DND-41 (cell line): ENCODE measurements at regions not wholly inside any gene's neighbourhood (a gene's known extent, or its start where the extent isn't known, plus 50 kb on each side); places are given as distances from the start of the nearest gene placed in this dataset.

Experiments
- ATAC-seq: fragments of 200-7000 bp; cut with Tn5 transposase; 3 replicates; pipeline ENCODE4 v1.9.1; 2021; ENCODE audit warnings: low read depth; ENCODE audit not compliant: insufficient read depth
- DNase-seq: peaks from one replicate; pipeline ENCODE4 v3.0.0-alpha.2; 2020
- H2AFZ ChIP-seq: 2 replicates; pipeline ENCODE4 v1.6.0; 2012; ENCODE audit warnings: low read depth, low read length
- H3K27ac ChIP-seq: 2 replicates; pipeline ENCODE4 v1.5.1; 2012; ENCODE audit warnings: low read length, inconsistent platforms
- H3K27me3 ChIP-seq: fragments of 200-600 bp; sonication (generic); 2 replicates; pipeline ENCODE4 v1.6.0; 2012; ENCODE audit warnings: low read length, mild to moderate bottlenecking, inconsistent platforms; ENCODE audit not compliant: insufficient read depth, poor library complexity
- H3K36me3 ChIP-seq: 2 replicates; pipeline ENCODE4 v1.5.1; 2012; ENCODE audit warnings: low read length, inconsistent platforms; ENCODE audit not compliant: insufficient read depth
- H3K4me1 ChIP-seq: 2 replicates; pipeline ENCODE4 v1.5.1; 2012; ENCODE audit warnings: mild to moderate bottlenecking, low read length; ENCODE audit not compliant: insufficient read depth
- H3K4me2 ChIP-seq: 2 replicates; pipeline ENCODE4 v1.6.0; 2012; ENCODE audit warnings: mild to moderate bottlenecking, moderate library complexity, low read length, inconsistent platforms; ENCODE audit not compliant: insufficient read depth
- H3K4me3 ChIP-seq, 2 experiments: fragments of 200-600 bp in 1 of 2; shearing (Covaris generic) in 1 of 2; 2 replicates each; pipeline ENCODE4 v1.5.1; 2012 to 2016; ENCODE audit warnings: inconsistent platforms in 2 of 2, low read length in 2 of 2, mild to moderate bottlenecking in 2 of 2, low read depth in 1 of 2, moderate library complexity in 1 of 2
- H3K79me2 ChIP-seq: 2 replicates; pipeline ENCODE4 v1.6.0; 2012; ENCODE audit warnings: low read length, inconsistent platforms; ENCODE audit not compliant: insufficient read depth
- H3K9ac ChIP-seq: 2 replicates; pipeline ENCODE4 v1.6.0; 2012; ENCODE audit warnings: low read depth, mild to moderate bottlenecking, inconsistent platforms, low read length, moderate library complexity
- H3K9me3 ChIP-seq: 2 replicates; pipeline ENCODE4 v1.5.1; 2012; ENCODE audit warnings: low read length, moderate library complexity, mild to moderate bottlenecking, inconsistent platforms; ENCODE audit not compliant: insufficient read depth, severe bottlenecking
- H4K20me1 ChIP-seq: 2 replicates; pipeline ENCODE4 v1.6.0; 2012; ENCODE audit warnings: low read length; ENCODE audit not compliant: insufficient read depth
- CTCF ChIP-seq: IDR thresholded peaks from 2 replicates; pipeline ENCODE4 v1.5.1; 2012; ENCODE audit warnings: borderline replicate concordance, low read length, moderate library complexity, mild to moderate bottlenecking; ENCODE audit not compliant: poor library complexity, severe bottlenecking; ENCODE audit errors: extremely low read depth
- EZH2 ChIP-seq: IDR thresholded peaks from 3 replicates; pipeline ENCODE4 v1.6.1; 2012; ENCODE audit warnings: borderline replicate concordance, low read depth, mild to moderate bottlenecking, moderate library complexity, low read length, inconsistent platforms; ENCODE audit not compliant: severe bottlenecking

DNA sequence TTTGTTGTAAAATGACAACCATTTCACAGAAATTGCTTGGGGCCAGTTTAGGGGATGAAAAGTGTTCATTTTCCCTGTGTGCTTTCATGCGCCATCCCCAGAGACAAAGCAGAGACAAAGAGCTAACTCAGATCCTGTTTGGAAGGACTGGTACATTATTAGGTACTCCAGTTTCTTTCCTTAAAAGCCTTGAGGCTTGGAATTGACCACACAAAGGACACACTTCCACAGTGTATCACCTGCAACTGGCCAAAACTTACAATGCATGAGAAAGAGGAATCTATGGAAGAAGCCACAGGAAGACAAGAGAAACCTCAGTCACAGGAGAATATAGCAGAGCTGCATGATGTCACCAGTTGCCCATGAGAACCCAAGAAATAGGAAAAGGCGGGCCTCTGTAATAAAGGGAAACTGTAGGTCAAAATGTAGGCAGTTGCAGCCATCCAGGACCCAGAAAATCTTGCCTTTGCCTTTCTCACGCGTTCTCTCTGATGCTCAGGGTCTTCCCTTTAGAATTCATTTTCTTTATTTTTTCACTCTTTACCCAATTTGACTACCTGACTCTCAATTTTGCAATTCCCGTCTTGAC, 339.0 kb downstream of the RMST start:
- no peaks in the 10 kb centered on the region for H3K9me3 ChIP-seq
- H4K20me1 ChIP-seq, result no peaks in the 10 kb centered on the region
- no peak overlapping the region for H3K9ac ChIP-seq
- H3K79me2 ChIP-seq, result no peaks in the 10 kb centered on the region
- H3K4me1 ChIP-seq, result peaks cover 13% of the 10 kb centered on the region
- peak overlapping the region; percentile 53; the same call in 1 of the 2 replicates for H2AFZ ChIP-seq
- DNase-seq, result no peak
- ATAC-seq, result peak; percentile 49; the same call in 1 of the 3 replicates
- H3K27ac ChIP-seq, result peak overlapping the region; percentile 63; the same call in 1 of the 2 replicates
- H3K36me3 ChIP-seq, result no peaks in the 10 kb centered on the region
- no peak overlapping the region for H3K4me2 ChIP-seq
- no peaks in the 10 kb centered on the region for H3K27me3 ChIP-seq
- TF ChIP-seq EZH2, result no peak
- TF ChIP-seq CTCF, result no peak
- no peak overlapping the region for H3K4me3 ChIP-seq

DNA sequence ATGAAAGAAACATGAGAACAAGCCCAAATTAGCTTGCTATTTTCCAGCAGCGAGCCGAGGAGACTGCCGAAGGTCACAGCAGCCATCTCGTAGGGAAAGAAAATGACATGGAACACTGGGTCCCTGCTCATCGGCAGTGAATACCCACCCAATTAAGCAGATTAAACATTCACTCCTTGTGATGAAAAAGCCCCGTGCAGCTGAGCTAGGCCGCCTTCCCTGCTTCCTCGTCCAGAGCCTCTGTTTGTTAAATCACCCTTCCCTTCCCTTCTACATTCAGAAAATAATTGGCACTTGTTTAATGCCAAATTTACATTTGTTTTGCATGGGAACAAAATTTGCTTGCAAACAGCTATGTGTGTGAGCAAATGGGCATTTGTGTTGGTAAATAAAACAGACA, 342.5 kb downstream of the RMST start:
- H2AFZ ChIP-seq, result no peak overlapping the region
- H3K4me3 ChIP-seq, result no peak overlapping the region
- TF ChIP-seq CTCF (no peak), EZH2 (no peak)
- H3K4me2 ChIP-seq, result no peak overlapping the region
- no peaks in the 10 kb centered on the region for H3K9me3 ChIP-seq
- no peaks in the 10 kb centered on the region for H3K79me2 ChIP-seq
- no peaks in the 10 kb centered on the region for H4K20me1 ChIP-seq
- DNase-seq (no peak), ATAC-seq (no peak)
- no peaks in the 10 kb centered on the region for H3K36me3 ChIP-seq
- no peak overlapping the region for H3K27ac ChIP-seq
- H3K4me1 ChIP-seq, result peaks cover 13% of the 10 kb centered on the region
- H3K27me3 ChIP-seq, result no peaks in the 10 kb centered on the region
- H3K9ac ChIP-seq, result no peak overlapping the region

GRCh38 chr12:97813301-97813700, 350.7 kb downstream of the RMST start:
- Histone ChIP-seq H3K4me2 (no peak overlapping the region), H3K9ac (no peak overlapping the region), H2AFZ (no peak overlapping the region), H3K79me2 (no peaks in the 10 kb centered on the region), H3K27me3 (no peaks in the 10 kb centered on the region), H3K4me1 (no peaks in the 10 kb centered on the region), H3K9me3 (no peaks in the 10 kb centered on the region), H3K36me3 (no peaks in the 10 kb centered on the region), H3K4me3 (no peak overlapping the region), H4K20me1 (no peaks in the 10 kb centered on the region), H3K27ac (no peak overlapping the region)
- TF ChIP-seq EZH2 (no peak), CTCF (no peak)
- DNase-seq (no peak), ATAC-seq (no peak)
